GM19395 (cell line): ENCODE measurements at regions not wholly inside any gene's neighbourhood (a gene's known extent, or its start where the extent isn't known, plus 50 kb on each side); places are given as distances from the start of the nearest gene placed in this dataset.
"Not testable (repeated sequence)": the region's sequence is repeated elsewhere in the genome, so short reads cannot be mapped to it uniquely, and the experiment has no call there.

Source experiments
- ATAC-seq: cut with Tn5 transposase; IDR thresholded peaks from one replicate; pipeline ENCODE4 v1.9.1; 2021; ENCODE audit warnings: mild to moderate bottlenecking, moderate library complexity; ENCODE audit not compliant: unreplicated experiment

DNA sequence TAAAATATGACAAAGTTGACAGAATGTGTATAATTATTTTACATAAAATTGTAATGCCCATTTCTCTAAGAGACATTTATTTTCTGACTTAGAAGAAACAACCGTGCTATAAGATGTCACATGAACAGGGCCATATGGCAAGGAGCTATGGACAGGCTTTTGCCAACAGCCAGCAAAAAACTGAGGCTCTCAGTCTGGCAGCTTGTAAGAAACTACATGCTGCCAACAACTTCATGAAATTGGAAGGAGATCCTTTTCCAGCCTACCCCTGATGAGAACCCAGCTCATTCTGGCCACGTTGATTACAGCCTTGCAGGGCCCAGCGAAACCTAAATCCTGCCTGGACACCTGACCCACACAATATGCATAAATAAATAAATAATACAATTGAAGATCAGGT is 250.3 kb upstream of the ARSJ start:
- no peak for ATAC-seq

DNA sequence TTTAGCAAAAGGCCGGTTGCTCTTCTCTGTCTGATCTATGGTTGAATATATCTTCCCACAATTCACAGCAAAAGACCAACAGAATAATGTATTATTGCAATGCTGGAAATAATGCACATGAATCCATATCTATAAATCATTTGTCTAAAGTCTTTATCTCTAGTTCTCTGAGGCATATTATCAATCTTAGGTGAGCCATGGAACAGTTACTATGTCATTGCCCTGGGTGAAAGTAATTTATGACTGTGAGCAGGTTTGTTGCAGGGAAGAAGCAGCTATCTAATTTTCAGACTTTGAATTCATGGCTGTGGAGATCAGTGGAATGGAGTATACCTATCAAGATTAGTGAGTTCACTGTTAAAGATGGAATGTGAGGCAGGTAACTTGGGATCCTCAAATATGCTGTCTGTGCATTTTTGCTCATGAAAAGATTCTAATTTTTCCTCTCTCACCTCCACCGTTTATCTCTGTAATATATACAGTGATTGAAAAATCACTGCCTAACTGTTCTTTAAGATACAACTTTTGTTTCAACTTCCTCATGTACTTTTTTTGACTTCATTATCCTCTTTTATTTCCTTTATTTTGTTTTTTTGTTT is 256.8 kb upstream of the ARSJ start:
- ATAC-seq: no peak

DNA sequence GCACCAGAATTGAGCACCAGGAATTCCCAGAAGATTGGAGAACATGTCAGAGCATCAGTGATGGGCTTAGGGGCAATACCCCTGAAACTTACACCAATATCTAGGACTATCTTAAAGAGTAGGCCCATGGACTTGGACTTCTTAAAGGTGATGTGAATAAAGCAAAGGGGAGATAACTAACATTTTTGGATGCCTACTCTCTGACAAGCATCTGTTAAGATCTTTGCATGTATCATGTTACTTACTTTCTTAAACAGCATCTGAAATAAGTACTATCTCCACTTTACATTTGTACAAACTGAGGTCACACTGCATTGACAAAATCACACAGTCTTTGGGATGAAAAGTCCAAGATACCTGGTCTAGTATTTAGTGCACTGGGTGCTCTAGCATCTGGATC is 258.6 kb upstream of the ARSJ start:
- no peak for ATAC-seq

DNA sequence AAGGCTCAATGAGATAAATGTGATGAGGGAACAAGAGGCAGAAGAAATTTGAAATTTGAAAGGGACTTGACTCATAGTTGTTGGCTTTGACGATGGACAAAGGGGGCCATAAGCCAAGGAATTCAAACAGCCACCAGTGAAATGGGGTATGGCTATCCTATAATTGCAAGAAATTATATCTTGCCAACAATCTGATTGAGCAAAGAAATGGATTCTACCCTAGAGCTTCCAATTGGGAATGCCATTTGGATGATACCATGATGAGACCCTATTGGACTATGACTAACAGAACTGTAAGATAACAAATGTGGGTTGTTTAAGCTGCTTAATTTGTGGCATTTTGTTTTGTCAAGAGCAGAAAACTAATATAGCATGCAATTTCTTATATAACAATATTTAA is 270.1 kb upstream of the ARSJ start:
- ATAC-seq: no peak

DNA sequence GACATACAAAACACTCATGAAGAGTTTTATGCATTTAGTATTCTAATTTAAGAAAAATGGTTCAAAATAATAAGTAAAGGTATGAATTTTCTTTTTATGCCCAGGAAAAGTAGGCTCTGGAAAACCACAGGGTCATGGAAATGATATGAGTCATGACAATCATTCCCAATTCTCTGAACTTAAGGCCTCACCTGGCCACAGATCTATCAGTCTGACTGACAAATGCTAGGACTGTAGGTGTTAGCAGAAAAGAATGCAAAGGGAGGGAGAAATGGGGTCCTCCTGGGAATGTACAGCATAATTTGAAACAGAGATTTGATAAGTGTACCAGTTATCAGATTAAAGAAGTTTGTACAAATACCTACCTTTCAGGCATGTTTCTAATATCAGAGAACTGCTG is 270.5 kb upstream of the ARSJ start:
- ATAC-seq: no peak

DNA sequence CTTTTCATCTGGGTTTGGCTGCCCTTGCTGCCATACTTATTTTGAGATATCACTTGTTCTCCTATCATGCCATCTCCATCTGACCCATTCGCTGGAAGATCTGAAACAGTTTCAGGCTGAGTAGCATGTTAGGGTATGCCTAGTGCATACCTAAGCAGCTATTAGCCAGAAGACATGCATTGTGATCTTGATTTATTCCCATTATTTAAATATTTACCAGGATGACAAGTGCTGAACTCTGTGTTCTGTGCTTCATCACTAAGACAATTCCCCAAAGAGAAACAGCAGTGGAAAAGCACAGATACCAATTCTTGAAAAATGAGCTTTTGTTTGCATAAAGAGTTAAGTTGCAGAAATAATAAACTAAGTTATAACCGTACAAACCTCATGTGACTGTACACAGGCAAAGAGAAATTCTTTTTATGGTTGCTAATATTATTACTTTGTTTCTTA is 271.0 kb upstream of the ARSJ start:
- no peak for ATAC-seq

DNA sequence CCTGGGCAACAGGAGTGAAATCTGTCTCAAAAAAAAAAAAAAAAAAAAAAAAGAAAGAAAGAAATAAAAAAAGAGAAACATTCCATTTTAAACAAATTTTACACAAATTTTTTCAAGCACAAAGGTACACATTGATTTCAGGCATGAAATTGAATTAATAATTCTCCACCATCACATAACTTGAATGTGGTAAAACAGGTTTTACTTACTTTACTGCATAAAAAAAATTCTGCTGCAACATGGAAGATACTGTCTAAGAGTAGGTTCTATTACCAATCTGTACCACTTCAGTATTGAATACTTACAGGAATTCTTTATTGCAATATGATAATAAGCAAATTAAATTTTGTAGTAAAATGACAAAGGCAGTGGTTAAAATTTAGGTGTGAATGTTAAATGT is 271.6 kb upstream of the ARSJ start:
- ATAC-seq: no peak

DNA sequence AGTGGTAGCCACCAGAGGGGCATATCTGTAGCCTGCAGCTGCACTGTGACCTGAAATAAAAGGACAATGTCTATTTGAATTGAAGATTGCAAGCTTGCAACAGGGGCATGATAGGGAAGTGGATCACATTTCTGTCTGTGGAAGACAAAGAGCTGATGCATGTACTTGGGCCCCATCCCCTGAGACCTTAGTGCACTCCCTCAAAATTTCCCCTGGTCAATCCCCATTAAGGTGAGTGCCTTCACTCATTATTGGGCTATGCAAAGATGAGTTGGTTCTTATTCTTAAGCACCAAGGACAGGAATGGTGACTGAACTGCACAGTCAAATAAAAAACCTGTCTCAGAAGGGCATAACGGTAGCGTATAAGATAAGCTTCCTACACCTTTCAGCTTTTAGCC is 273.1 kb upstream of the ARSJ start:
- no peak for ATAC-seq

DNA sequence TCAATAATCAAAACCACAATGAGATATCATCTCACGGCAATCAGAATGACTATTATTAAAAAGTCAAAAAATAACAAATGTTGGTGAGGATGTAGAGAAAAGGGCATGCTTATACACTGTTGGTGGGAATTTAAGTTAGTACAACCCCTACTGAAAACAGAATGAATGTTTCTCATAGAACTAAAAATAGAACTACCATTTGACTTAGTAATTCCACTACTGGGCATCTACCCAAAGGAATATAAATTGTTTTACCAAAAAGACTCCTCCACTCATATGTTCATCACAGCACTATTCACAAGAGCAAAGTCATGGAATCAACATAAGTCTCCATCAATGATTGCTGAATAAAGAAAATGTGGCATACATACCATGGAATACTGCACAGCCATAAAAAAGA is 278.1 kb upstream of the ARSJ start:
- no peak for ATAC-seq

DNA sequence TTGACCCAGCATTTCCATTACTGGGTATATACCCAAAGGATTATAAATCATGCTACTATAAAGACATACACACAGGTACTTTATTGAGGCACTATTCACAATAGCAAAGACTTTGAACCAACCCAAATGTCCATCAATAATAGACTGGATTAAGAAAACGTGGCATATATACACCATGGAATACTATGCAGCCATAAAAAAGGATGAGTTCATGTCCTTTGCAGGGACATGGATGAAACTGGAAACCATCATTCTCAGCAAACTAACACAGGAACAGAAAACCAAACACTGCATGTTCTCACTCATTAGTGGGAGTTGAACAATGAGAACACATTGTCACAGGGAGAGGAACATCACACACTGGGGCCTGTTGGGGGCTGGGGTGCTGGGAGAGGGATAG is 283.0 kb upstream of the ARSJ start:
- not testable (repeated sequence) for ATAC-seq

DNA sequence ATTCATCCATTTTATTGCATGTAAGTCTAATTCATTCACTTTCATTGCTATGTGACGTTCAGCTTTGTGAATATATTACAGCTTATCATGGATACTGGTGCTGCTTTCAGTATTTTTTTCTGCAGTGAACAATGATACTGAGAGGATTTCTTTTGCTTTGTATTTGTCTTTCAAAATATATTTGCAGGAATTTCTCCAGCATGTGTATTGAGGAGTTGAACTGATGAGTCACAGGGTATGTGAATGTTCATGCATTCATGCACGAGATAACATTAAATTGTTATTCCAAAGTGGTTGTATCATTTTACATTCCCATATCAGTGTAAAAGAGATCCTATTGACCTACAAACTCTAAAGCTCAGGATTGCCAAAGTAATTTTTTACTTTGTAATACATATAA is 283.8 kb upstream of the ARSJ start:
- no peak for ATAC-seq

DNA sequence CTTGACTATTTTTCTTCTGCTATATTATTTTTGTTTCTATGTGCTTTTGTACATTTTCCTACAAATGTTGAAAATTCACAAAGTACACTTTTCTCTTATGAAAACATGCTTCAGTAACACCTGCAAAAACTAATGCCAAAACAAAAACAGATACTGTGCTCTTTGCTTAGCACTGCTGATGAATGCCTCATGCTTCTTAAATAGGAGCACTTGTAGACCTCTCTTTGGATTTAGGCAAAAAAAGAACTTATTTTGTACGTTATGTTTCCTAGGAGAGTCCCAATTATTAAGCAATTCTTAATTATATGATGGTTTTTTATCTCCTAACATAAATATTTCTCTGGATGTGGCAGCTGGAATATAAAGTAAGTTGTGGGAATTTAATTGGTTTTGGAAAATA is 285.0 kb upstream of the ARSJ start:
- ATAC-seq: no peak

DNA sequence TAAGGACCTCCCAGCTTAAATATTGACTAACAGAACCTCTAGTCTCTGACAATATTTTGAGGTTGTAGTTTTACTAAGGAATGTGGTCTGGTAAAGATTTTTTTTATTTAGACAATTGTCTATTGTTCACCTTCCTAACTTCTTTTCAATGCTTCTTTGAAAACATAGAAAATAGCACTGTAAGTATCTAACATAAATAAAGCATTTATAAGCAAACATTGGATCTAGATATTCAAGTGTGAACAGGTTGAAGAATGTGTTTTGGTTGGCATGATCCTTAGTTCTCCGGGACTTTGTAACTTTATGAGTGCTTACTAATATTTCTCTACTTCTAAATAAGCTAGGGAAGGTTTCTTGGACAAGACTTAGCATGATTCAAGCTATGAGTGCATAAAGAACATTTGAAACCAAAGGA is 285.4 kb upstream of the ARSJ start:
- no peak for ATAC-seq

DNA sequence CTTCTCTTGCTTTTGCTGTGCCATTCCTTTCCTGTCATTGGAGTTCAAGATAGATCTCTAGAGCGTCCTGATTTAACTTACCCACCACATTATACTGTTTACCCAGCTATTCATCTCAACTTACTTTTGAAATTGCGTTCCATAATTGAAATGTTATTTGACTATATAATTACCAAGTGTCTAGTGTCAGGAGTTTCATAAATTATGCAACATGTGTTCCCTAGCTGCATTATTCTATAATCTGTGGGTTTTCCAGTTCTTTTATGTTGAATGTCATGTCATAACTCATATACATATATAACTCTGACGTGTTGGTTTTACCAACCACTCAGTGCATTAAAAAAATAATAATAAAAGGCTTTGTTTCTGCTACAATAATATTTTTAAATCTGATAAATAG is 285.9 kb upstream of the ARSJ start:
- no peak for ATAC-seq

DNA sequence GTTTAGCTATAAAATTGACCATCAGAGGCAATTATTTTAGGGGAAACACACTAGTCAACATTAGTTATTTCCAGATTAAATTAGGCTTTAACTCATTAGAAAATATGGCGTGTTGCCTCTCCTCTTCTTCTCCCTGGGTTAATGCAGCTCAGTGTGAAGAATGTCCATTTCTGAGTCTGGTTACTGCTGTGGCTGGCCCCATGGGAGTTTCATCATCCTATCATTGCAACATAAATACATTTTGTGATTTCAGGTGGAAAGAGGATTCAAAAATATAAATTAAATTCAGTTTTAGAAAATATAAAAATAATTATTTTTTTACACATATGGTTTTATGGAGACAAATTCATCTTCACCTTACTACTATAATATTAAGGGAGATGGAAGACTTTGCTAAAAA is 288.5 kb upstream of the ARSJ start:
- ATAC-seq: no peak

DNA sequence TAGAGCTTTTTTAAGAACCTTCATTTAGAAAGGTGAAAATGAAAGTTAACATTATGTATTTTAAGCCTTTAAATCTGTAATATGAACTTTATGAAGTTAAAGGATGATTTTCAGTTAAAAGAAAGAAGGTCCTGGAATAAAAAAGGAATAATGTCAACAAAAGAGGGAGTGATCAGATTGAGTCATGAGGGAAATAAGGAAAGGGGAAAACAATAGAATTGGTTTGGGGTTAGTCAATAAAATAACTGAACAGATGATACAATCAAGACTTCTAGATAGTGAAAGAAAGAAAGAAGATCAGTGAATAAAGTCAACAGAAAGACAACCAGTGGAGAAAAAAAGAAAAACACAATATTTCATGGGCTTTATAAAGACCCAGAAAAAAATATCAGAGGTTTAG is 291.6 kb upstream of the ARSJ start:
- no peak for ATAC-seq

DNA sequence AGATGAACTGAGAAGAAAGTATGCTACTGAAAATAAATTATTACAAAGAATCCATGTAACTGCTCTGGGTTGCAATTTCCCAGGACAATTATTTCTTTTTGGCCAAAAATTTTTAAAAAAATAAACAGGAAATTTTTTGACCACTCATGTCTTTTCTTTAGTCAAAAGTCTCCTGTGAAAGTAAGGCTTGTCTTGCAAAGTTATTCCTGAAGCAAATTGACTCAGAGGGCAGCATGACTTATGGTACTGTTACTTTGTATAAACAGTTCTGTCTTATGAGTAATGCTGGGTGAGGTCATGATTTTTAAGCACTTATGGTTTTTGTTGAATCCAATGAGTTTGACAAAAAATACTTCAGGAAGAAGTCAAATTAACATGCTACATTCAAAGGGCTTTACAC is 292.8 kb upstream of the ARSJ start:
- ATAC-seq: no peak

DNA sequence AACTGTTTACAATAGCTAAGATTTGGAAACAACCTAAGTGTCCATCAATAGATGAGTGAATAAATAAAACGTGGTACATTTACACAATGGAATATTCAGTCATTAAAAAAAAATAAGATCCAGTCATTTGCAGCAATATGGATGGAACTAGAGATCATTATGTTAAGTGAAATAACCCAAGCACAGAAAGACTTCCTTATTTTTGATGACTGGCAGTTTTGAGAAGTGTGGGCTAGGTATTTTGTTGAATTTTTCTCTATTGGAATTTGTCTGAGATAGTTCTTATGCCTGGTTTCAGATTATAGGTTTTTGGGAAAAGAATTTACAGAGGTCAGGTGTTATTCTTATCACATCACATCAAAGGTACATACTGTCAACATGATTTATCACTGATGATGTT is 293.8 kb upstream of the ARSJ start:
- no peak for ATAC-seq

DNA sequence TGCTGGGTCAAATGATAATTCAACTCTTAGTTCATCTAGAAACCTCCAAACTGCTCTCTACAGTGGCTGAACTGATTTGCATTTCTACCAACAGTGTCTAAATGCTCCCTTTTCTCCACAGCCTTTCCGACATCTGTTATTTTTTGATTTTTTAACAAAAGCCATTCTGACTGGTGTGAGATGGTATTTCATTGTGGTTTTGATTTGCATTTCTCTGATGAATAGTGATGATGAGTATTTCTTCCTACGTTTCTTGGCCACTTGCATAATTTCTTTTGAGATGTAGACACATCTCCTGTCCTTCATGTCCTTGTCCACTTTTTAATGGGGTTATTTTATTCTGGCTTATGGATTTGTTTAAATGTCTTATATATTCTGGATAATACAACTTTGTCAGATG is 298.2 kb upstream of the ARSJ start:
- no peak for ATAC-seq

DNA sequence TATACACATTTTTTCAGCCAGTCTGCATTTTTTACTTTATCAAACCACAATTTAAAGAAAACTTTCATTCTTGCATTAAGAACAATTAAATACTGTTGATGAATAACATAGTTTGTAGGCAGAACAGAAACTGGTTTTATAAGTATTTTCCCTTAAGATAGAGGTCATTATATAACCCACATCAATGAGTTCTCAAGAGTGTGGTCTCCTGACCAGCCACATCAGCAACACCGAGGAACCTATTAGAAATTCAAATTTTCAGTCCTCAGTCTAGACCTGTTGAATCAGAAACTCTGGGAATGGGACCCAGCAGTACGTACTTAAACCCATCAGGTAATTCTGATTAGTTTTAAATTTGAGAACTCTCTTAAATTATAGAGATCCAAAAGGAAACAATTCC is 299.6 kb upstream of the ARSJ start:
- ATAC-seq: no peak

DNA sequence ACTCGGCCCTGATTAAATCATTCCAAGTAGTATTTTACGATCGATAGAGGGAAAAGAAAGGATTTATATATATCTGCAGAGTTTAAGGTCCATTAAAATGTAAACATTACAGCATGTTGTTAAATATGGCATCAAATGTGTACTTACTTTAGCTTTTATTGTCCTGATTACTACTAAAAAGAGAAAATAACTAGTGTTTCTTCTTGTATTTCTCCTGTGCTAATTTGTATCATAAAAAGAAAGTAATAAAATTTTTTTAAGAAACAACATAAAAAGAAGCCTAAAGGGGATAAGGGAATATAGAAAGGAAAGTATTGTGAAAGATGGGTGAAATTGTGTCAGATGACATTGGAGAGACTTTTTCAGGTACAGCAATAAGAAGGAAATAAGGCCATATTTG is 300.3 kb upstream of the ARSJ start:
- ATAC-seq: no peak

DNA sequence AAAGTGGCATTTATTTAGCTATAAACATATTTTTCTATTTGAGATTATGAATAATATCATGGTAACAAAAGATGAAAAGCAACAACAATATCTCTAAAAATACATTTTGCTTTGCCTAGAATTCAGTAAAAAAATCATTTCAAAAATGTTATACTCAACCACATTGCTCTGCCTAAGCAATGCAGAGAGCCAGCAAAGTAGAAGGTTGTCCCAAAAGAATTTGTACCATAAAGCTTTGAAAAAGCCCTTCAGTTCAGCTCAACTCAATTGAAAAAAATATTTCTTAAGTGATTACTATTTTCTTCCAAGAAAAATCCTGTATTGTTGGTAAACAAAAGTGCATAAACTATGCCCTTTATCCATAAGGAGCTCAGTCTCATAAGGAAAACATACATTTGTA is 301.2 kb upstream of the ARSJ start:
- no peak for ATAC-seq

DNA sequence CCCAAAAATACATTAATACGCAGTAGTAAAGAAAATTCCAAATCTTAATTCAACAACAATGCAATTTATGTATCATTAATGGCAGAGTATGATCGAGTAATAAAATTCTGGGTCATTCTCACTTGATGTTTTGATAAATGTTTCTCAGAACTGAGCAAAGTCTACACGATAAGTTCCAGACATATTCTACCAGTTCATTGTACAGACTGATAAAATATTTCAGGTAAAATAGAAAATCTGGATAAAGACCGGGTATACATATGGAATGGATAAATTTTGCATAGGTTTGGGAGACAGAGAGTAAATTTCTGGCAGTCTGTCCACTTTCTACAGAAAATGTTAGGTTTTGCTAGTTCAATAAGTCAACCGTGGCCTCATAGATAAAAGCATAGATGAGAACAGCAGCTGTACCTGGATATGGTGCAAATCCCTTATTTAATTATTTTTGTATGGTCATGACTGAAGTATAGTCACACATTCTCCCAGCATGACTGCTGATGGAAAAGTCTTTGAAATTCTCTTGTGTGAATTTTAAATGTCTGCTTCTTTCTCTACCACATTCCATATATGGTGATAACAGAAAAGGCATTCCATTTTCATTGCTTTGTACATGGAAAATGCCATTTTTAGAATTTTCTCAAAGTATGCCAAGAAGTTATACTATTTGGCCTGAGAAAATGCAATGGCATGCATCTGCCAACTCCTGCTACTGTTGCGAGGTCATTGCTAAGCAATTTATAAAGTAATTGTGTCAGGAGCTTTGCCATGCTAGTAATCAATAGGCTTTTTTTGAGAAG is 301.9 kb upstream of the ARSJ start:
- no peak for ATAC-seq
